ENCODE measurements at regions not wholly inside any gene's neighbourhood (a gene's known extent, or its start where the extent isn't known, plus 50 kb on each side); places are given as distances from the start of the nearest gene placed in this dataset.
"Not testable (repeated sequence)": the region's sequence is repeated elsewhere in the genome, so short reads cannot be mapped to it uniquely, and the experiment has no call there.

DNA sequence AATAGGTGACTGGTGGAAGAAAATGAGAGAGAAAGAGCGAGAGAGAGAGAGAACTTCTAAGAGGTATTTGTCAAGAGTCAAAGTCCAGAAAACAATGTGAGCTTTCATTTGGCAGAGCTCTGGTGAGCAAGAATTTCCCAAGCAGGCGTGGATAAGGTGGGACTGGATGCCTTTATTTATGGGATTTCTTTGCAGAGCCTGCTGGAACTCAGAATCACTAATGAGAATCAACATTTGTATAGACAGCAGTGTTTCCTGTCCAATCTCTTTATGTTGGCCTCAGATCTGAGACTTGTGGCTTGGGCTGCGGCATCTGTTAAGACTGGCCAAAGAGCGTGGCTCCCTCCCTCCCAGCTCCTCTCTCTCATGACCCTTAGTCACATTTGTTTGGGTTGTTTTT, 67.9 kb upstream of the TBL1X start:
- Histone ChIP-seq H3K27me3 (ENCODE audit: low read depth) (no peaks in the 10 kb centered on the region), H3K4me3 (no peak overlapping the region), H3K9me3 (replicated peaks) (no peaks in the 10 kb centered on the region), H3K36me3 (no peaks in the 10 kb centered on the region), H3K4me1 (no peaks in the 10 kb centered on the region), H3K27ac (replicated peaks) (no peak overlapping the region)
- TF ChIP-seq, protein P1, sequence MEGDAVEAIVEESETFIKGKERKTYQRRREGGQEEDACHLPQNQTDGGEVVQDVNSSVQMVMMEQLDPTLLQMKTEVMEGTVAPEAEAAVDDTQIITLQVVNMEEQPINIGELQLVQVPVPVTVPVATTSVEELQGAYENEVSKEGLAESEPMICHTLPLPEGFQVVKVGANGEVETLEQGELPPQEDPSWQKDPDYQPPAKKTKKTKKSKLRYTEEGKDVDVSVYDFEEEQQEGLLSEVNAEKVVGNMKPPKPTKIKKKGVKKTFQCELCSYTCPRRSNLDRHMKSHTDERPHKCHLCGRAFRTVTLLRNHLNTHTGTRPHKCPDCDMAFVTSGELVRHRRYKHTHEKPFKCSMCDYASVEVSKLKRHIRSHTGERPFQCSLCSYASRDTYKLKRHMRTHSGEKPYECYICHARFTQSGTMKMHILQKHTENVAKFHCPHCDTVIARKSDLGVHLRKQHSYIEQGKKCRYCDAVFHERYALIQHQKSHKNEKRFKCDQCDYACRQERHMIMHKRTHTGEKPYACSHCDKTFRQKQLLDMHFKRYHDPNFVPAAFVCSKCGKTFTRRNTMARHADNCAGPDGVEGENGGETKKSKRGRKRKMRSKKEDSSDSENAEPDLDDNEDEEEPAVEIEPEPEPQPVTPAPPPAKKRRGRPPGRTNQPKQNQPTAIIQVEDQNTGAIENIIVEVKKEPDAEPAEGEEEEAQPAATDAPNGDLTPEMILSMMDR (IDR thresholded peaks at IDR 0.05; ENCODE audit: borderline replicate concordance) = no peak
- DNase-seq = no peak
- intact Hi-C loops (cut with micrococcal nuclease) = no loop called here

DNA sequence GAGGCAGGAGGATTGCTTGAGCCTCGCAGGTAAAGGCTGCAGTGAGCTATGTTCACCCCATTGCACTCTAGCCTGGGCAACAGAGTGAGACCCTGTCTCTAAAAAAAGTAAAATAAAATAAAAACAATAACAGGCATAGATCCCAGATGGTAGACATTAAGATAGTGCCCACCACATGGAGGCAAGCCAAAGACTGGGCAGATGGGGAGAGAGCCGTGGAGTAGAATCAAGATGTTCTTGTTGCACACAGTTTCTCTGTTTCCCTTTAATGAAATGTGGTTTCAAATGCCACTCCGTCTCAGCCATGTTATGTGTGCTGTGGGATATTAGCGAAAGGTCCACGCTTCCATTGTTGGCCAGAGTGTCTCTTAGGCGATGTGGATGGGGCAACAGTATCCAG, 63.8 kb upstream of the TBL1X start:
- no peaks in the 10 kb centered on the region for H3K36me3 ChIP-seq
- DNase-seq = no peak
- H3K4me3 ChIP-seq = no peak overlapping the region
- no peak overlapping the region for H3K27ac ChIP-seq (replicated peaks)
- TF ChIP-seq, protein P1 (IDR thresholded peaks at IDR 0.05; ENCODE audit: borderline replicate concordance) = no peak
- H3K4me1 ChIP-seq = no peaks in the 10 kb centered on the region
- intact Hi-C loops (cut with micrococcal nuclease) = no loop called here
- no peaks in the 10 kb centered on the region for H3K9me3 ChIP-seq (replicated peaks)
- no peaks in the 10 kb centered on the region for H3K27me3 ChIP-seq (ENCODE audit: low read depth)

DNA sequence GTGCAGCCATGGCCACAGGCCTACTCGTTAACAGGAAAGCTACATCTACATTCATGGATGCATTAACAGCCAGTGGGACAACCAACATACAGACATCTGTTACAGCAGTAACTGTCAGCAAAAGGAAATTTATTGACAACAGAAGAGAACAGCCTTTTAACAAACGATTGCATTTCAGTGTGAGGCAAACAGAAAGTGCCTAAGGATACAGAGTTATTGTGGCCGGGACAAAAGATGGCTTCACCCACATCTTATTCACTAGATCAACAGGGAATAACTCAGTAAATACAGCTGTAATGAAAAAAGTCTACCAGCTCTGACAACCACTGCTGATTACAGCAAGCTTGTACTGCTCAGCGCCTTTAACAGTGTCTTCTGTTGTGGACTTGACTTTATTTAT, 61.5 kb upstream of the TBL1X start:
- Histone ChIP-seq H3K4me3 (no peak overlapping the region), H3K4me1 (no peaks in the 10 kb centered on the region), H3K27me3 (ENCODE audit: low read depth) (no peaks in the 10 kb centered on the region), H3K9me3 (replicated peaks) (no peaks in the 10 kb centered on the region), H3K36me3 (no peaks in the 10 kb centered on the region), H3K27ac (replicated peaks) (no peak overlapping the region)
- no peak for DNase-seq
- TF ChIP-seq, protein P1 (IDR thresholded peaks at IDR 0.05; ENCODE audit: borderline replicate concordance) = no peak
- intact Hi-C loops (cut with micrococcal nuclease) = no loop called here

DNA sequence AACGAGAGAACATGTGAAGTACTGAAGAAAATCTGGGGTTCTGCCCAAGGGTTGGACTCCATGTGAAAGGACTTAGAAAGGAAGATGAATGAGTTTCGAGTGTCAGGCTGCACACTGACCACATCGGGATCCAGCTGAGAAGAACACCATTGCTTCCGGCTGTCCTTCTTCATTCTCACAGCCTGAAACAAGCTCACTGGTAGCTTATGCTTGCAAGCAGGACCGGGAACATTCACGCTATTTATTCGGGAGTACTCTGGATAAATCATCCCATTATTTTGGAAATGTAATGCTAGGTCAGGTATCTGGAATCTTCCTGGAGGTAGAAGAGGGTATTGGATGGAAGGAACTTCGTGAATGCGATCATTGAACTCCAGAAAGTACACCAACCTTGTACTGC, 59.2 kb upstream of the TBL1X start:
- H3K27ac ChIP-seq (replicated peaks); H3K4me3 ChIP-seq; H3K4me1 ChIP-seq; H3K36me3 ChIP-seq; intact Hi-C loops (cut with micrococcal nuclease); DNase-seq; H3K9me3 ChIP-seq (replicated peaks); H3K27me3 ChIP-seq (ENCODE audit: low read depth): not testable (repeated sequence)

DNA sequence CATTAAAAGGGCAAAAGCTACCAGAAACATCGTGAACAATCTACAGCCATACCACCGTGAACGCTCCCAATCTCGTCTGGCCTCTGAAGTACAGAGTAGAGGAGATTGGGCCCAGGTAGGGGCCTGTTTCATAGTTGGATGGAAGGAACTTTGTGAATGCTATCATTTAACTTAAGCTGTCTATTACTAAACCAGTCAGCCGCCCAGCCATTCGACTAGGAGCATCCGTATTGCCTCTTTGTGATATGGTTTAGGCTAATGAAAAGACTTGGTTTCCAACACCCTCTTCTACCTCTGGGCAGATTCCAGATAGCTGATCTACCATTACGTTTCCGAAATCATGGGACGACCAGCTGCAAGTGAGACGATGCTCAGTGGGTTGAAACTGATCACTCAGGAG, 54.0 kb upstream of the TBL1X start:
- H3K27me3 ChIP-seq (ENCODE audit: low read depth); H3K27ac ChIP-seq (replicated peaks); H3K36me3 ChIP-seq; H3K4me1 ChIP-seq; intact Hi-C loops (cut with micrococcal nuclease); H3K9me3 ChIP-seq (replicated peaks); DNase-seq; H3K4me3 ChIP-seq: not testable (repeated sequence)

DNA sequence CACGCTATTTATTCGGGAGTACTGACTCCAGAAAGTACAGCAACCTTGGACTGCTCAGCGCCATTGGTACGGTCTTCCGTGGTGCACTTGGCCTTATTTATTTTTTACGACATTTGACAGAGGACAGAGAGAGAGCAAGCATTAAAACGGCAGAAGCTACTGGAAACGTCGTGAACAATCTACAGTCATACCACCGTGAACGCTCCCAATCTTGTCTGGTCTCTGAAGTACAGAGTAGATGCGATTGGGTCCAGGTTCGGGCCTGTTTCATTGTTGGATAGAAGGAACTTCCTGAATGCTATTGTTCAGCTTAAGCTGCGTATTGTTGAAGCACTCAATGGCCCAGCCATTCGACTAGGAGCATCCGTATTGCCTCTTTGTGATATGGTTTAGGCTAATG, 53.2 kb upstream of the TBL1X start:
- H3K9me3 ChIP-seq (replicated peaks); H3K4me3 ChIP-seq; H3K27me3 ChIP-seq (ENCODE audit: low read depth); H3K27ac ChIP-seq (replicated peaks); H3K36me3 ChIP-seq; DNase-seq; H3K4me1 ChIP-seq; intact Hi-C loops (cut with micrococcal nuclease): not testable (repeated sequence)

DNA sequence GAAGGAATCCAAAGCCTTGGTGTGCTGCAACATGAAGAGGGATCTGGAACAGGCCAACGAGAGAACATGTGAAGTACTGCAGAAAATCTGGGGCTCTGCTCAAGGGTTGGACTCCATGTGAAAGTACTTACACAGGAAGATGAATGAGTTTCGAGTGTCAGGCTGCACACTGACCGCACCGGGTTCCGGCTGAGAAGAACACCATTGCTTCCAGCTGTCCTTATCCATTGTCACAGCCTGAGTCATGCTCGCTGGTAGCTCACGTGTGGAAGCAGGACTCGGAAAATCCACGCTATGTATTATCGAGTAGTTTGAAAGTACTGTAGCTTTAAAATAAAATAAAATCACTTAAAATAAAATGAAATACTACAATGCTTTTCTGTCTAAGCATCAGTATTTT, 50.4 kb upstream of the TBL1X start:
- H3K27ac ChIP-seq (replicated peaks) = no peak overlapping the region
- no peak overlapping the region for H3K4me3 ChIP-seq
- TF ChIP-seq, protein P1 (IDR thresholded peaks at IDR 0.05; ENCODE audit: borderline replicate concordance) = no peak
- H3K36me3 ChIP-seq = no peaks in the 10 kb centered on the region
- H3K4me1 ChIP-seq = no peaks in the 10 kb centered on the region
- H3K27me3 ChIP-seq (ENCODE audit: low read depth) = no peaks in the 10 kb centered on the region
- no peak for DNase-seq
- no peaks in the 10 kb centered on the region for H3K9me3 ChIP-seq (replicated peaks)
- intact Hi-C loops (cut with micrococcal nuclease) = no loop called here

Measured in left ventricle myocardium inferior (tissue), 1 donor.